DND-41 (cell line): ENCODE measurements at regions not wholly inside any gene's neighbourhood (a gene's known extent, or its start where the extent isn't known, plus 50 kb on each side); places are given as distances from the start of the nearest gene placed in this dataset.

Experiments used
- ATAC-seq: fragments of 200-7000 bp; cut with Tn5 transposase; 3 replicates; pipeline ENCODE4 v1.9.1; 2021; ENCODE audit warnings: low read depth; ENCODE audit not compliant: insufficient read depth
- DNase-seq: peaks from one replicate; pipeline ENCODE4 v3.0.0-alpha.2; 2020
- H2AFZ ChIP-seq: 2 replicates; pipeline ENCODE4 v1.6.0; 2012; ENCODE audit warnings: low read depth, low read length
- H3K27ac ChIP-seq: 2 replicates; pipeline ENCODE4 v1.5.1; 2012; ENCODE audit warnings: low read length, inconsistent platforms
- H3K27me3 ChIP-seq: fragments of 200-600 bp; sonication (generic); 2 replicates; pipeline ENCODE4 v1.6.0; 2012; ENCODE audit warnings: low read length, mild to moderate bottlenecking, inconsistent platforms; ENCODE audit not compliant: insufficient read depth, poor library complexity
- H3K36me3 ChIP-seq: 2 replicates; pipeline ENCODE4 v1.5.1; 2012; ENCODE audit warnings: low read length, inconsistent platforms; ENCODE audit not compliant: insufficient read depth
- H3K4me1 ChIP-seq: 2 replicates; pipeline ENCODE4 v1.5.1; 2012; ENCODE audit warnings: mild to moderate bottlenecking, low read length; ENCODE audit not compliant: insufficient read depth
- H3K4me2 ChIP-seq: 2 replicates; pipeline ENCODE4 v1.6.0; 2012; ENCODE audit warnings: mild to moderate bottlenecking, moderate library complexity, low read length, inconsistent platforms; ENCODE audit not compliant: insufficient read depth
- H3K4me3 ChIP-seq, 2 experiments: fragments of 200-600 bp in 1 of 2; shearing (Covaris generic) in 1 of 2; 2 replicates each; pipeline ENCODE4 v1.5.1; 2012 to 2016; ENCODE audit warnings: inconsistent platforms in 2 of 2, low read length in 2 of 2, mild to moderate bottlenecking in 2 of 2, low read depth in 1 of 2, moderate library complexity in 1 of 2
- H3K79me2 ChIP-seq: 2 replicates; pipeline ENCODE4 v1.6.0; 2012; ENCODE audit warnings: low read length, inconsistent platforms; ENCODE audit not compliant: insufficient read depth
- H3K9ac ChIP-seq: 2 replicates; pipeline ENCODE4 v1.6.0; 2012; ENCODE audit warnings: low read depth, mild to moderate bottlenecking, inconsistent platforms, low read length, moderate library complexity
- H3K9me3 ChIP-seq: 2 replicates; pipeline ENCODE4 v1.5.1; 2012; ENCODE audit warnings: low read length, moderate library complexity, mild to moderate bottlenecking, inconsistent platforms; ENCODE audit not compliant: insufficient read depth, severe bottlenecking
- H4K20me1 ChIP-seq: 2 replicates; pipeline ENCODE4 v1.6.0; 2012; ENCODE audit warnings: low read length; ENCODE audit not compliant: insufficient read depth
- EZH2 ChIP-seq: IDR thresholded peaks from 3 replicates; pipeline ENCODE4 v1.6.1; 2012; ENCODE audit warnings: borderline replicate concordance, low read depth, mild to moderate bottlenecking, moderate library complexity, low read length, inconsistent platforms; ENCODE audit not compliant: severe bottlenecking
- TF ChIP-seq, protein P1 (sequence below): IDR thresholded peaks from 2 replicates; pipeline ENCODE4 v1.5.1; 2012; ENCODE audit warnings: borderline replicate concordance, low read length, moderate library complexity, mild to moderate bottlenecking; ENCODE audit not compliant: poor library complexity, severe bottlenecking; ENCODE audit errors: extremely low read depth

DNA sequence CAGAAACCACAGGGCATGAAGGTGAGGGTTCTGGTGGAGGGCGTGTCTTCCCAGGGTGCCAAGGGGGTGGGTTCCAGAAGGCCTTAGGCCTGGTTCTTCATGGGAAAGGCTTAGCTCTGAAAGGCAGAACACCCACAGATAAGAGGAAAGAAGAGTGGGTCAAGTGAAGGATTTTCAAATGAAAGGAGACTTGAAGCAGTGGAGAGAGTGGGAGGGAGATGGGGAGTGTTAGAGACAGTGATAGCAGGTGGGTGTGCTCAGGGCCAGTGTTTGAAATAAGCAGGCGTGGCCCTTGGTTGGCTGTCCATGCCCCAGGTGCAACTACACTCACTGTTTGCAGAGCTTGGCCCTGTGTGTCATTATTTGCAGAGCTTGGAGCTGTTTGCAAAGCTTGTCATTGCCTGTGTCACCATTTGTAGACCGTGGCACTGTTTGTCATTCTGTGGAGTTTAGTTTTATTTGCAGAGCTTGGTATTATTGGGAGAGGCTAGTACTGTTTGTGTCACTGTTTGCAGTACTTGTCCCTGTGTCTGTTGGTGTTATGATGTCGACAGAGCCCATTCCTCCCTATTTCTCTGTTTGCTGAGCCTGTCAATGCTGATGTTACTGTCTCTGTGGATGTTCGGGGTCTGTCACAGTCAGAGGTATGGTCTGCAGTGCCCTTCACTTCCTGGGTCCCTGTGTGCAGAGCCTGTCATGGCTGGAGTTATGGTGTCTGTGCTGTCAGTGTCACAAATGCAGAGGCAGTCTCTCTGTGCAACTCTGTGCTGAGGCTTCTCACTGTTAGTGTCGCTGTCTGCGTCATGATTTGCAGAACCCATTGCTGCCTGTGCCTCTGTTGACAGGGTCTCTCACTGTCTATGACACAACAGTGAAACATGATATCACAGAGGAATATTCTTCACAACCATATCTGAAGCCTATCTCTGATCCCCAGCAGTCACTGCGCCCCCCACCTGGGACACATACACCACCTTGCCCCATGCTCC, 127.7 kb upstream of the LRFN2 start:
- TF ChIP-seq EZH2, result no peak
- H3K27ac ChIP-seq, result no peak overlapping the region
- no peak for DNase-seq

GRCh38 chr6:40714143-40714542, 127.0 kb upstream of the LRFN2 start:
- ATAC-seq, result no peak
- TF ChIP-seq, protein P1, sequence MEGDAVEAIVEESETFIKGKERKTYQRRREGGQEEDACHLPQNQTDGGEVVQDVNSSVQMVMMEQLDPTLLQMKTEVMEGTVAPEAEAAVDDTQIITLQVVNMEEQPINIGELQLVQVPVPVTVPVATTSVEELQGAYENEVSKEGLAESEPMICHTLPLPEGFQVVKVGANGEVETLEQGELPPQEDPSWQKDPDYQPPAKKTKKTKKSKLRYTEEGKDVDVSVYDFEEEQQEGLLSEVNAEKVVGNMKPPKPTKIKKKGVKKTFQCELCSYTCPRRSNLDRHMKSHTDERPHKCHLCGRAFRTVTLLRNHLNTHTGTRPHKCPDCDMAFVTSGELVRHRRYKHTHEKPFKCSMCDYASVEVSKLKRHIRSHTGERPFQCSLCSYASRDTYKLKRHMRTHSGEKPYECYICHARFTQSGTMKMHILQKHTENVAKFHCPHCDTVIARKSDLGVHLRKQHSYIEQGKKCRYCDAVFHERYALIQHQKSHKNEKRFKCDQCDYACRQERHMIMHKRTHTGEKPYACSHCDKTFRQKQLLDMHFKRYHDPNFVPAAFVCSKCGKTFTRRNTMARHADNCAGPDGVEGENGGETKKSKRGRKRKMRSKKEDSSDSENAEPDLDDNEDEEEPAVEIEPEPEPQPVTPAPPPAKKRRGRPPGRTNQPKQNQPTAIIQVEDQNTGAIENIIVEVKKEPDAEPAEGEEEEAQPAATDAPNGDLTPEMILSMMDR, result no peak
- no peak for TF ChIP-seq EZH2
- Histone ChIP-seq H3K27ac (no peak overlapping the region), H3K9me3 (no peaks in the 10 kb centered on the region), H3K4me2 (no peak overlapping the region), H3K4me1 (peaks cover 31% of the 10 kb centered on the region), H3K36me3 (no peaks in the 10 kb centered on the region), H3K9ac (no peak overlapping the region), H3K4me3 (no peak overlapping the region), H3K27me3 (no peaks in the 10 kb centered on the region), H4K20me1 (no peaks in the 10 kb centered on the region), H3K79me2 (no peaks in the 10 kb centered on the region), H2AFZ (no peak overlapping the region)
- DNase-seq, result no peak

More for the DNA sequence above, 127.7 kb upstream of the LRFN2 start:
- Histone ChIP-seq H3K79me2 (no peaks in the 10 kb centered on the region), H3K9ac (no peak overlapping the region), H3K27me3 (no peaks in the 10 kb centered on the region), H3K9me3 (no peaks in the 10 kb centered on the region), H2AFZ (no peak overlapping the region), H4K20me1 (no peaks in the 10 kb centered on the region), H3K4me2 (no peak overlapping the region), H3K4me1 (peaks cover 34% of the 10 kb centered on the region), H3K4me3 (no peak overlapping the region), H3K36me3 (no peaks in the 10 kb centered on the region)
- no peak for ATAC-seq

- H3K79me2 ChIP-seq, result no peaks in the 10 kb centered on the region
- ATAC-seq (no peak), DNase-seq (no peak)
- H3K27me3 ChIP-seq, result no peaks in the 10 kb centered on the region
- H2AFZ ChIP-seq, result no peak overlapping the region
- TF ChIP-seq EZH2, result no peak
- TF ChIP-seq, protein P1, result peak; percentile 12
- no peak overlapping the region for H3K4me3 ChIP-seq
- no peaks in the 10 kb centered on the region for H4K20me1 ChIP-seq
- H3K9ac ChIP-seq, result no peak overlapping the region
- no peaks in the 10 kb centered on the region for H3K9me3 ChIP-seq
- peaks cover 29% of the 10 kb centered on the region for H3K4me1 ChIP-seq
- no peak overlapping the region for H3K4me2 ChIP-seq
- H3K36me3 ChIP-seq, result no peaks in the 10 kb centered on the region
- no peak overlapping the region for H3K27ac ChIP-seq
Measured at GRCh38 chr6:40713002-40713719, 126.0 kb upstream of the LRFN2 start.
